HG03103 (cell line): ENCODE measurements at regions not wholly inside any gene's neighbourhood (a gene's known extent, or its start where the extent isn't known, plus 50 kb on each side); places are given as distances from the start of the nearest gene placed in this dataset.
"Not testable (repeated sequence)": the region's sequence is repeated elsewhere in the genome, so short reads cannot be mapped to it uniquely, and the experiment has no call there.

Source experiments
- ATAC-seq: cut with Tn5 transposase; IDR thresholded peaks from one replicate; pipeline ENCODE4 v1.9.1; 2021; ENCODE audit warnings: low read depth; ENCODE audit not compliant: unreplicated experiment

- no peak for ATAC-seq
Measured at GRCh38 chr1:47522935-47523834, 85.3 kb downstream of the FOXD2 start.

- no peak for ATAC-seq
Measured at GRCh38 chr1:47523835-47524215, 86.0 kb downstream of the FOXD2 start.

- no peak for ATAC-seq
Measured at GRCh38 chr1:47524272-47524671, 86.4 kb downstream of the FOXD2 start.

- ATAC-seq, result no peak
Measured at GRCh38 chr1:47527653-47528272, 89.9 kb downstream of the FOXD2 start.

- no peak for ATAC-seq
Measured at GRCh38 chr1:47529520-47530098, 91.8 kb downstream of the FOXD2 start.

GRCh38 chr1:47532921-47533792, 95.3 kb downstream of the FOXD2 start:
- no peak for ATAC-seq

- ATAC-seq, result no peak
Measured at GRCh38 chr1:47533793-47534328, 96.0 kb downstream of the FOXD2 start.

GRCh38 chr1:47534436-47534835, 96.6 kb downstream of the FOXD2 start:
- no peak for ATAC-seq

- ATAC-seq, result no peak
Measured at GRCh38 chr1:47536646-47537118, 98.8 kb downstream of the FOXD2 start.

- ATAC-seq, result no peak
Measured at GRCh38 chr1:47537268-47537667, 99.4 kb downstream of the FOXD2 start.

GRCh38 chr1:47537966-47538365, 100.1 kb downstream of the FOXD2 start:
- ATAC-seq, result no peak

GRCh38 chr1:47538530-47538929, 100.7 kb downstream of the FOXD2 start:
- not testable (repeated sequence) for ATAC-seq

- not testable (repeated sequence) for ATAC-seq
Measured at GRCh38 chr1:47541705-47542104, 103.9 kb downstream of the FOXD2 start.

GRCh38 chr1:47543089-47543488, 105.2 kb downstream of the FOXD2 start:
- not testable (repeated sequence) for ATAC-seq

- ATAC-seq, result no peak
Measured at GRCh38 chr1:47545912-47546483, 108.2 kb downstream of the FOXD2 start.

GRCh38 chr1:47547753-47548573, 110.1 kb downstream of the FOXD2 start:
- ATAC-seq, result no peak

- ATAC-seq, result no peak
Measured at GRCh38 chr1:47548637-47549036, 110.8 kb downstream of the FOXD2 start.

- ATAC-seq, result no peak
Measured at GRCh38 chr1:47549532-47549931, 111.7 kb downstream of the FOXD2 start.

GRCh38 chr1:47550929-47551328, 113.1 kb downstream of the FOXD2 start:
- no peak for ATAC-seq
